GM23338 (cell line): ENCODE measurements at regions not wholly inside any gene's neighbourhood (a gene's known extent, or its start where the extent isn't known, plus 50 kb on each side); places are given as distances from the start of the nearest gene placed in this dataset.

Experiments
- CTCF ChIP-seq, 2 experiments: fragments of 200-600 bp in 1 of 2; sonication (generic) in 1 of 2; conservative IDR thresholded peaks; 2 replicates each; pipeline versions ENCODE4 v1.5.1 to v1.6.1; 2016 to 2017; ENCODE audit warnings: antibody characterized with exemption in 2 of 2, low read depth in 2 of 2, mild to moderate bottlenecking in 2 of 2, moderate library complexity in 1 of 2
- EZH2 ChIP-seq: fragments of 200-600 bp; sonication (generic); IDR thresholded peaks from one replicate; pipeline ENCODE4 v1.8.0; 2017; ENCODE audit warnings: antibody characterized with exemption, mild to moderate bottlenecking, low read depth; ENCODE audit not compliant: unreplicated experiment
- POLR2AphosphoS5 ChIP-seq: IDR thresholded peaks from 2 replicates; pipeline ENCODE4 v1.6.1; 2016; ENCODE audit warnings: antibody characterized with exemption, low read depth

GRCh38 chr12:24560831-24561271 is 388.1 kb downstream of the BCAT1 start:
- TF ChIP-seq CTCF (conservative IDR thresholded peaks at IDR 0.05; ENCODE audit: low read depth in 2 of 2) (no peak), EZH2 (no peak), POLR2AphosphoS5 (no peak)
